ENCODE measurements at regions not wholly inside any gene's neighbourhood (a gene's known extent, or its start where the extent isn't known, plus 50 kb on each side); places are given as distances from the start of the nearest gene placed in this dataset.

- DNase-seq (ENCODE audit: low spot score) = no peak
- in situ Hi-C loops (cut with MboI; ENCODE audit: low pct_unique_long_range_greater_than_20kb, low sequenced_read_pairs, unreplicated experiment) = no loop called here
- TF ChIP-seq, protein P1, sequence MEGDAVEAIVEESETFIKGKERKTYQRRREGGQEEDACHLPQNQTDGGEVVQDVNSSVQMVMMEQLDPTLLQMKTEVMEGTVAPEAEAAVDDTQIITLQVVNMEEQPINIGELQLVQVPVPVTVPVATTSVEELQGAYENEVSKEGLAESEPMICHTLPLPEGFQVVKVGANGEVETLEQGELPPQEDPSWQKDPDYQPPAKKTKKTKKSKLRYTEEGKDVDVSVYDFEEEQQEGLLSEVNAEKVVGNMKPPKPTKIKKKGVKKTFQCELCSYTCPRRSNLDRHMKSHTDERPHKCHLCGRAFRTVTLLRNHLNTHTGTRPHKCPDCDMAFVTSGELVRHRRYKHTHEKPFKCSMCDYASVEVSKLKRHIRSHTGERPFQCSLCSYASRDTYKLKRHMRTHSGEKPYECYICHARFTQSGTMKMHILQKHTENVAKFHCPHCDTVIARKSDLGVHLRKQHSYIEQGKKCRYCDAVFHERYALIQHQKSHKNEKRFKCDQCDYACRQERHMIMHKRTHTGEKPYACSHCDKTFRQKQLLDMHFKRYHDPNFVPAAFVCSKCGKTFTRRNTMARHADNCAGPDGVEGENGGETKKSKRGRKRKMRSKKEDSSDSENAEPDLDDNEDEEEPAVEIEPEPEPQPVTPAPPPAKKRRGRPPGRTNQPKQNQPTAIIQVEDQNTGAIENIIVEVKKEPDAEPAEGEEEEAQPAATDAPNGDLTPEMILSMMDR (IDR thresholded peaks at IDR 0.05; ENCODE audit: extremely low read depth, insufficient read depth, missing control alignments) = no peak
Measured at GRCh38 chr5:119897537-119898370, 268.4 kb downstream of the FAM170A start.

DNA sequence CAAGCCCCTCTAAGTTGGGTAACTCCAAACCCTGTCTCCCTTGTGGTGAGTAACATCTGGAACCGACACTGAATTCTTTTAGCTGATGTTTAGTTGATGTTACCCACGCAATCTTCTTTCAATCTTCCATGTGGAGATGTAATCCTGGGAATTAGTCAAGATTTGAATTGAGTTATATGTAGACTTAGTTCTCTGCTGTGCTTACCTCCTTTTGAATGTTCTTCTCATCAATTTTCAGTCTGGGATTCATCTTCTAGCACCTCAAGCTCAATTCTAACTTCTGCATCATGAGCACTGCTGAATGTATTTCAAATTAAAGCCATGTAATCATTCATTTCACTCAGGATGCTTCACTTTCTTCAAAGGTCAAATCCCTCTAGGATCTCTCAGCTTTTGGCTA is 270.6 kb downstream of the FAM170A start:
- TF ChIP-seq, protein P1 (IDR thresholded peaks at IDR 0.05; ENCODE audit: extremely low read depth, insufficient read depth, missing control alignments) = no peak
- no peak for DNase-seq (ENCODE audit: low spot score)
- in situ Hi-C loops (cut with MboI; ENCODE audit: low pct_unique_long_range_greater_than_20kb, low sequenced_read_pairs, unreplicated experiment) = no loop called here

- TF ChIP-seq, protein P1 (IDR thresholded peaks at IDR 0.05; ENCODE audit: extremely low read depth, insufficient read depth, missing control alignments) = no peak
- in situ Hi-C loops (cut with MboI; ENCODE audit: low pct_unique_long_range_greater_than_20kb, low sequenced_read_pairs, unreplicated experiment) = no loop called here
- DNase-seq (ENCODE audit: low spot score) = no peak
Measured at GRCh38 chr5:119902593-119902992, 273.2 kb downstream of the FAM170A start.

- DNase-seq (ENCODE audit: low spot score) = no peak
- TF ChIP-seq, protein P1 (IDR thresholded peaks at IDR 0.05; ENCODE audit: extremely low read depth, insufficient read depth, missing control alignments) = no peak
- in situ Hi-C loops (cut with MboI; ENCODE audit: low pct_unique_long_range_greater_than_20kb, low sequenced_read_pairs, unreplicated experiment) = no loop called here
Measured at GRCh38 chr5:119913425-119913824, 284.1 kb downstream of the FAM170A start.

GRCh38 chr5:119919279-119919678 is 289.9 kb downstream of the FAM170A start:
- DNase-seq (ENCODE audit: low spot score) = no peak
- in situ Hi-C loops (cut with MboI; ENCODE audit: low pct_unique_long_range_greater_than_20kb, low sequenced_read_pairs, unreplicated experiment) = no loop called here

DNA sequence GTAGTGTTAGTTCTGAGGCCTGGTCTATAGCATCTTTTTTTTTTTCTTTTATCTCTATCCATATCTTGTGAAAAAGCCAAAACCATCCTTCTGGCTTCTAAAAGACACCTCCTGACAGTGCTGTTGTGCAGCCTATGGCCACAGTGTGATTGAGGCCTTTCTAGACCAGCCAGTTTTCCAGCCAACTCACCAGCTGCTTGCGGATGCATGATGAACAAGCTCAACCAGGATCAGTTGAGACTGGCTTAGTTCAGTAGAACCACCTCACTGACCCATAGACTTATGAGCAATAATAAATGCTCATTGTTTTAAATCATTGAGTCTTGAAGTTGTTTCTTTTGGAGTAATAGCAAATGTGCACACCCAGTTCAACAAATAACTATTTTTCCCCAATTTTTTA is 296.9 kb downstream of the FAM170A start:
- TF ChIP-seq, protein P1 (IDR thresholded peaks at IDR 0.05; ENCODE audit: extremely low read depth, insufficient read depth, missing control alignments) = no peak
- no peak for DNase-seq (ENCODE audit: low spot score)
- in situ Hi-C loops (cut with MboI; ENCODE audit: low pct_unique_long_range_greater_than_20kb, low sequenced_read_pairs, unreplicated experiment) = no loop called here

More at GRCh38 chr5:119919279-119919678, 289.9 kb downstream of the FAM170A start:
- TF ChIP-seq, protein P1 (IDR thresholded peaks at IDR 0.05; ENCODE audit: extremely low read depth, insufficient read depth, missing control alignments) = no peak
